ENCODE measurements at regions not wholly inside any gene's neighbourhood (a gene's known extent, or its start where the extent isn't known, plus 50 kb on each side); places are given as distances from the start of the nearest gene placed in this dataset.
A peak's percentile ranks its signal among the peaks of the same experiment; 100 is the strongest.

DNA sequence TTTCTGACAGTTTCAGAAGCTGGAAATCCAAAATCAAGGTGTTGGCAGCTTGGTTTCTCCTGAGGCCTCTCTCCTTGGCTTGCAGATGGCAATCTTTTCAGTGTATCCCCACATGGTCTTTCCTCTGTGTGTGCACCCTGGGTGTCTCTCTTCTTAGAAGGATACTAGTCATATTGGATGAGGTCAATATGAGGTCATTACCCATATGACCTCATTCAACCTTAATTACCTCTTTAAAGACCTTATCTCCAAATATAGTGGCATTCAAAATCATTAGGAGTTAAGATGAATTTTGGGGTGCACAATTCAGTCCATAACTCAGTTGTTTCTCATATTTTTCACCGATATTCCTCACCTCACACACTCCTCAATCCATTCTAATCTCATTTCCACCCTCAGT is 92.4 kb upstream of the TGM3 start:
- Histone ChIP-seq H3K4me3 (no peak overlapping the region), H3K4me1 (replicated peaks) (peaks cover 18% of the 10 kb centered on the region), H3K27me3 (replicated peaks) (no peaks in the 10 kb centered on the region), H3K27ac (no peak overlapping the region), H3K36me3 (no peaks in the 10 kb centered on the region), H3K9me3 (replicated peaks) (no peaks in the 10 kb centered on the region)
- no peak for DNase-seq (ENCODE audit: low read depth in 1 of 2, low spot score in 2 of 2)

DNA sequence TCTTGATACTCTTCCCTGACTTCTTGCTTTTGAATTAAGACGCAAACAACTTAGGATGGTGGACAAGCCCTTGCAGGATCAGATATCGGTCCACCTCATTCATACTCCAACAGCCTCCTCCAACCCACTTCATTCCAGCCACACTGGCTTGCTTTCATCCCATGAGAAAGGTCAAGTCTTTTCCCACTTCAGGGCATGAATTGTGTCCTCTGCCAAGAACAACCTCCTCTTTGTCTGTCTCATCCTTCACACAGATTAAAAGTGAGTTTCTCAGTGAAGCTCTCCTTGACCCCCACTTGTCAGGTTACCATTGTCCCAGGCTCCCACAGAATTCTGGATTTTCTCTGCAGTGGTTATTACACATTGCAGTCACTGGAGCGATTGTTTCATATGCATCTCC is 91.8 kb upstream of the TGM3 start:
- H3K4me3 ChIP-seq: no peak overlapping the region
- no peaks in the 10 kb centered on the region for H3K27me3 ChIP-seq (replicated peaks)
- H3K9me3 ChIP-seq (replicated peaks): no peaks in the 10 kb centered on the region
- H3K4me1 ChIP-seq (replicated peaks): peaks cover 18% of the 10 kb centered on the region
- no peaks in the 10 kb centered on the region for H3K36me3 ChIP-seq
- no peak for DNase-seq (ENCODE audit: low read depth in 1 of 2, low spot score in 2 of 2)
- no peak overlapping the region for H3K27ac ChIP-seq

DNA sequence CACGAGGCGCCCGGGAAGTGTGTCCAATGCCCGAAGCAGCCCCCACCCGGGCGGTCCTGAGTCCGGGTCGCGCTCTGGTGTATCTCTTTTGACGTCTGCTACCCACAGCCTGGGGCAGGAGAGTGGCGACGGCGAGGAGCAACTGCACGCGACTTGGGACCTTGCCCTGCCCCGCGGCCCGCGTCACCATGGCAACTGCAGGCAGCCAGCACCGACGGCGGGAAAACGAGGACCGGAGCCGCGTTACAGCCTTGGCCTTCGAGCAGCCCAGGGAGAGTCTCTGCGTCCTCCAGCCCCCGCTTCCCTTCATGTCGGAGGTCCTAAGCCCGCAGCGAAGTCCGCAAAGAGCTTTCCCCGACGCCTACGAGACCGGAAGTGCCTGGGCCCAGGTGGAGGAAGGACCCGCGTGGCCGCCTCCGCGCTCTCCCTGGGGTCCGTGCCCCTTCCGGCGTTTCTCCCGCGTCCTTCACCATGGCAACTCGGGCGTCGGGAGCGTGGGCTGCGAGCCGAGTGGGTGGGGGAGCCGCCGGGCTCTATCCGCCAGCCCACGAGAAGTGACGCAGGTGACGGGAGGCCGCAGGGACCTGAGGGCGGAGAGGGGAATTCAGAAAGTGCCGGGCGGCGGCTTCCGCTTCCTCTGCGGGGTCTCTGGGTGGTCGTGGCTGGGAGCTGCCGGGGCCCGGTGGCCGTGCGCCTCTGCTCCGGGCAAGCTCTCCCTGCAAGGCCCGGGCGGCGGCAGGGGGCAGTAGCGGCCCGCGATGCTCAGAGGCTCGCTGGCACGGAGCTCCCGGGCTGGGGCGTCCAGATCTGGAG is 88.6 kb upstream of the TGM3 start:
- Histone ChIP-seq H3K27ac (peak overlapping the region; percentile 6; the same call in 1 of the 2 replicates), H3K36me3 (no peaks in the 10 kb centered on the region), H3K27me3 (replicated peaks) (no peaks in the 10 kb centered on the region), H3K4me1 (replicated peaks) (peaks cover 25% of the 10 kb centered on the region), H3K4me3 (peak overlapping the region; percentile 46), H3K9me3 (replicated peaks) (no peaks in the 10 kb centered on the region)
- DNase-seq (ENCODE audit: low read depth in 1 of 2, low spot score in 2 of 2): peak; percentile 87 to 88

DNA sequence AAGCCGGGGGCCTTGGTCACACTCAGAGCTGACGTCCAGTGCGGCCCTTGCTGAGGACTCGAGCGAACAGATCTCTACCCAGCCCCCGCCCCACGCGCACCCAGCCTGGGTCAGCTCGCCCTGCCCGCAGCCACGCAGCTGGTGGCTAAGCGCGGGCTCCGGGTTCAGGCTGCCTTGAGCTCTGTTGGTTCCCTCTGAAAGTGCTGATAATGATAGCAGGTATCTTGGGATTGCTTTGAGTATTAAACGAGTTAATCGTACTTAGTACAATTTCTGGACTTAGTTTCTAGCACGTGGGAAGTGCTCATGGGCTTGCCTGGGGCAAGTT is 88.1 kb upstream of the TGM3 start:
- no peak for DNase-seq (ENCODE audit: low read depth in 1 of 2, low spot score in 2 of 2)
- Histone ChIP-seq H3K27ac (0 out of 2 replicates have a peak overlapping the region, but pooled peaks have one; percentile 14), H3K4me3 (peak overlapping the region; percentile 46), H3K4me1 (replicated peaks) (peaks cover 25% of the 10 kb centered on the region), H3K27me3 (replicated peaks) (no peaks in the 10 kb centered on the region), H3K36me3 (no peaks in the 10 kb centered on the region), H3K9me3 (replicated peaks) (no peaks in the 10 kb centered on the region)

DNA sequence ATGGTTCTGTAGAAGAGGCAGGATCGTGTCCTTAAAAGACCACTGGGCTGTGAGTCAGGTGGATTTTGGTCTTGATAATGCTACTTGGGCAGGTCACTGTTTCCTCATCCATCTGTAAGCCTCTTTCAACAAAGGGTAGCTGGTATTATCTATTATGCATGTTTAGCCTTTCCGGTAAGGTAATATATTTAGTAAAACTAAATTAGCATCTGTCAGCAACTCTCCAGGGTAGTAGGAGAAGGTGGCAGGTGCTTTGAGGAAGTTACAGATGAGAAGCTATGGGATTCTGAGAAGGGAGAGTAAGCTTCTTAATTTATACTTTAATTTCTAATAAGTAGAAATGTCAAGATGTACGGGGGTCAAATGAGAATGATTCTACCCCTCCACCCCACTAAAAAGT is 86.9 kb upstream of the TGM3 start:
- Histone ChIP-seq H3K27ac (no peak overlapping the region), H3K4me1 (replicated peaks) (peaks cover 25% of the 10 kb centered on the region), H3K27me3 (replicated peaks) (no peaks in the 10 kb centered on the region), H3K9me3 (replicated peaks) (no peaks in the 10 kb centered on the region), H3K4me3 (no peak overlapping the region), H3K36me3 (no peaks in the 10 kb centered on the region)
- no peak for DNase-seq (ENCODE audit: low read depth in 1 of 2, low spot score in 2 of 2)

DNA sequence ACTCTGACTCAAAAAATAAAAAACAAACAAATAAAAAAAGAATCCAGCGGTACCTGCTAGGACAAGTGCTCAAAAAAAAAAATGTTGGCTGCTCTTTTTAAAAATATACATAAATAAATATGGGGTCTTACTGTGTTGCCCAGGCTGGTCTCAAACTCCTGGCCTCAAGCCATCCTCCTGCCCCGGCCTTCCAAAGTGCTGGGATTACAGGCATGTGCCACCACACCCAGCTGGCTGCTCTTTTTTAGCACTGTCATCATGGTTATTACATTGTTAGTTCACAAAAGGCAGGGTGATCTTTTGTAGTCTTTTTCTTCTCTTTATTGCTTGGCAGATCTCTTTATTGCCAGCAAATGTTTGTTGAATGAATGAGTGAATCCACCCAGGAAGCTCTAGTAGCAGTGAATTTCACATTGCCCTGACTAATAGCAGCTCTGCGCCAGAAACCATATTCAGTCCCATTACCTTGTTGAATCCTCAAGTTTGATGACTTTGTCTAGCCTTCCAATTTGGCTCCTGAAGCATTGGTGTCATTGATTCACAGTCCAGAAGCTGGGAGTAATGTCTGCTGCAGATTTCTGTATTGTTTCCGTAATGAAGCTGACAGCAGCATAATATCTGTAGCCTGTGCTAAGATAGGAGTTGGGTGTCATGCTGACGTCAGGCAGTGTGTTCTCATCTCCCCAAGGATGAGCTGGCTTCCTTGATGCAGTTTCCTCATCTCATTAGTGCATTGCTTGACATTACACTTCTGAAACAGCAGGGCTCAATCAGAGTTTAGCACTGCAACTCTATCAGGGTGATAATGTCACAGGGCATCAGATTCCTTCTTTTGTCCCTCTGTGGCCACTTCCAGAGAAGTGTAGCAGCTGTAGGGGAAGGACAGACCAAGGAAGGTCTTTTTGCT is 84.9 kb upstream of the TGM3 start:
- DNase-seq (ENCODE audit: low read depth in 1 of 2, low spot score in 2 of 2): no peak
- Histone ChIP-seq H3K36me3 (no peaks in the 10 kb centered on the region), H3K27ac (no peak overlapping the region), H3K4me1 (replicated peaks) (peaks cover 25% of the 10 kb centered on the region), H3K4me3 (no peak overlapping the region), H3K9me3 (replicated peaks) (no peaks in the 10 kb centered on the region), H3K27me3 (replicated peaks) (no peaks in the 10 kb centered on the region)

DNA sequence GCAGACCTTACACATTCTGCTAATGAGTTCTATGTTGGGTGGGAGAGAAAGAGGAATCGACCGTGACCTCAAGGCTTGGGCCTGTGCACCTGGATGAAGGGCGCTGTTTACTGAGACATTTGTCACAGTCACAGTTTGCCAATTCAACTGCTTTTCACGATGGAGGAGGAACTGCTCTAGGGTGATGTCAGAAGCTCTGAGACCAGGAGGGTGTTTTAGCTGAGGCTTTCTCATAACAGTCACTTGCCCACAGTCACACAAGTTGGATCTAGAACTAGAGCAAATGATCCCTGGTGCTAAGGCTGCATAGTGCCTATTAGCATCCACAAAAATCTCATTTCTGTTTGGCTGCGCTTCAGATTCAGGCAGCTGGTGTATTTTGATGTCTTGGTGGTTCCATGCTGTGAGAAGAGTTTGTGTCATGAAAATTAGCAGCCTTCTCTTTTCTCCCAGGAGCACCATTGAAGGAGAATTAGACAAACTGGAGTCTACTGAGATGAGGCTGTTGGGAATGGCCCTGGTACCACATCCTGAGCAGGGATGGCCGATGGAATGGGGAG is 83.3 kb upstream of the TGM3 start:
- Histone ChIP-seq H3K27ac (no peak overlapping the region), H3K9me3 (replicated peaks) (no peaks in the 10 kb centered on the region), H3K4me3 (no peak overlapping the region), H3K27me3 (replicated peaks) (no peaks in the 10 kb centered on the region), H3K4me1 (replicated peaks) (peaks cover 14% of the 10 kb centered on the region), H3K36me3 (no peaks in the 10 kb centered on the region)
- no peak for DNase-seq (ENCODE audit: low read depth in 1 of 2, low spot score in 2 of 2)

DNA sequence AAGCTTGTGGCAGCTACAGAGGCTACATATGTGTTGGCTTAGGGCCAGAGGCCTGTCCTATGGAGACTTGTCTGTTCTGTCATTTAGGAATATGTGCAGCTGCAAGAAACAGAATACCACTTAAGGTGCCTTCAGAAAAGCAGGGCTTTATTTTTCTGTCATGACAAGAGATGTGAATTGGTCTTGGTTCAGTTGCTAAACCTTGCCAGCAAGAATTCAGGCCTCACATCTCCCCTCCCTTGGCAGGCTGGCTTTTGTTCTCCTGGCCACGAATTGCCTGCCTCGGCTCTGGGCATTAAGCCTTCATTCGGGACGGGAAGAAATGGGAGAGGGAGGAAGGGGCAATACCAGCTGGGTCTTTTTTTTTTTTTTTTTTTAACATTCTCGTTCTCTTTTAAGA is 82.4 kb upstream of the TGM3 start:
- no peak overlapping the region for H3K27ac ChIP-seq
- H3K36me3 ChIP-seq: no peaks in the 10 kb centered on the region
- no peaks in the 10 kb centered on the region for H3K9me3 ChIP-seq (replicated peaks)
- H3K4me1 ChIP-seq (replicated peaks): peaks cover 7% of the 10 kb centered on the region
- no peak overlapping the region for H3K4me3 ChIP-seq
- no peak for DNase-seq (ENCODE audit: low read depth in 1 of 2, low spot score in 2 of 2)
- no peaks in the 10 kb centered on the region for H3K27me3 ChIP-seq (replicated peaks)

DNA sequence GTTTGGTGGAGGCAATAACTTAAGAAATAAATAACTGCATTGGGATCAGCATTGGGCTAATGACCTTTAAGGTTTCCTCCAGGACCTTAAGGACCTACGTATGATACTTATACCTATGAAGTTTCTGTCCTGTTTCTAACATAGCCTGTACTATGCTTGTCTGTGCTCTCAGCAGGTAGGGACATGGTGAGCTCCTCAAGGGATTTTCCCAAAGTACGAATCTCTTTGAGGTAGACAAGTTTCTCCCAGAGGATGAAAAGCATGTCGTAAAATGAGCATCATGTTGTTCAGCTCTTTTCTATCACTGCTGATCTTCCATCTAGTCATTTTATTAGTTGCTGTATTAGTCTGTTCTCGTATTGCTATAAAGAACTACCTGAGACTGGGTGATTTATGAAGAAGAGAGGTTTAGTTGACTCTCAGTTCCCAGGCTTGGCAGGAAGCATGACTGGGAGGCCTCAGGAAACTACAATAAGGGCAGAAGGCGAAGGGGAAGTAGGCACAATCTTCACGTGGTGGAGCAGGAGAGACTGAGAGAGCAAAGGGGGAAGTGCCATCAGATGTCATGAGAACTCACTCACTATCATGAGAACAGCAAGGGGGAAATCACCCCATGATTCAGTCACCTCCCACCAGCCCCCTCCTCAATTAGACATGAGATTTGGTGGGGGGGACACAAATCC is 77.8 kb upstream of the TGM3 start:
- no peak overlapping the region for H3K4me3 ChIP-seq
- H3K4me1 ChIP-seq (replicated peaks): no peaks in the 10 kb centered on the region
- no peak overlapping the region for H3K27ac ChIP-seq
- DNase-seq (ENCODE audit: low read depth in 1 of 2, low spot score in 2 of 2): no peak
- H3K36me3 ChIP-seq: no peaks in the 10 kb centered on the region
- no peaks in the 10 kb centered on the region for H3K9me3 ChIP-seq (replicated peaks)
- H3K27me3 ChIP-seq (replicated peaks): no peaks in the 10 kb centered on the region

DNA sequence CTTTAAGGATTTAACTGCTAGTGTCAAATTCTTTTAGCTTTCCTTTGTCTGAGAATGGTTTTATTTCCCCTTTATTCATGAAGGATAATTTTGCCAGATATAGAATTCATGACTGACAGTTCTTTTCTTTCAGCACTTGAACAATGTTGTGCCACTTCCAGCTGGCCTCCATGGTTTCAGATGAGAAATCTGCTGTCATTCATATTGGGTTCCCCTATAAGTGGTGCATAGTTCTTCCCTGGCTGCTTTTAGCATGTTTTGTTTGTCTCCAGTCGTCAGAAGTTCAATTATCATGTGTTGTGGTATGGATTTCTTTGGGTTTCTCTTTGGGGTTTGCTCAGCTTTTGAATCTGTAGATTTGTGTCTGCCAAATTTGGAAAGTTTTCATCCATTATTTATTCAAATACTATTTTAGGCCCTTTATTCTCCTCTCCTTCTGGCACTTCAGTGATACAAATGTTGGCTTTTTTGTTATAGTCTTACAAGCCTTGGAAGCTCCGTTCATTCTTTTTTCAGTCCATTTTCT is 76.3 kb upstream of the TGM3 start:
- Histone ChIP-seq H3K9me3 (replicated peaks) (no peaks in the 10 kb centered on the region), H3K27me3 (replicated peaks) (no peaks in the 10 kb centered on the region), H3K4me1 (replicated peaks) (no peaks in the 10 kb centered on the region), H3K36me3 (no peaks in the 10 kb centered on the region), H3K4me3 (no peak overlapping the region), H3K27ac (no peak overlapping the region)
- DNase-seq (ENCODE audit: low read depth in 1 of 2, low spot score in 2 of 2): no peak

DNA sequence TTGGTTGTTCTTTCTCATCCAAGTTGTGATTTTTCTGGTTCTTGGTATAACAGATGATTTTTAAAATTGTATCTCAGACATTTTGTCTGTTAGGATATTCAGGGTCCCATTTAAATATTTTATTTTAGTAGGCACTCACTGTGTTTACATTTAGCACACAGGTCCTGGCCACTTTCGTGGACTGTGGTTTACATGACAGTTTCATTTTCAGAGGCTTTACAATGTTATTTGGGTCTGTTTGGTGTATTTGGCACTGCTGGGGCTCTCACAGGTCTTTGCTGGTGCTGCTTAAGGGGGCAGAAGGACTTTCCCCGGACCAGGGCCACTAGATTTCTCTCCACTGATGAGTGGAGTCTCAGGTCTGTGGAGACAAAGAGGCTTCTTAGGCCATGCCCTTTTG is 75.5 kb upstream of the TGM3 start:
- Histone ChIP-seq H3K27ac (no peak overlapping the region), H3K36me3 (no peaks in the 10 kb centered on the region), H3K4me3 (no peak overlapping the region), H3K4me1 (replicated peaks) (no peaks in the 10 kb centered on the region), H3K27me3 (replicated peaks) (no peaks in the 10 kb centered on the region), H3K9me3 (replicated peaks) (no peaks in the 10 kb centered on the region)
- DNase-seq (ENCODE audit: low read depth in 1 of 2, low spot score in 2 of 2): no peak

DNA sequence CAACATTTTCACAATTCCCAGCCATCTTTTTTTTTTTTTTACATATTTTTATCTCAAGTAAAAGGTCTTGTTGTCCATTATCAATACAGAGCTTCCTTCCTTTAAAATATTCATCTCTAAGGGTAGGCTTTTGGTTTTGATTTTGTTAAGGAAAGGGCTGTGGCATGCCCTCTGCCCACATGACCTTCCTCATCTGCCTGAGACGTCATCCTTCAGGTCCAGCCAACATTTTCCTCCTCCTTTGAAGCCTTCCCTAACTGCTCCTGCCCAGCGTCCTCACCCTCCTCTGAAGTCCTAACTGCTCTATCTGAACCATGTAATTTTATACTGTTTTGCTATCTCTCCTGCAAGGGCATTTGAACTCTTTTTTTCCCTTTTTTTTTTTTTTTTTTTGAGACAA is 73.9 kb upstream of the TGM3 start:
- H3K27ac ChIP-seq: no peak overlapping the region
- H3K9me3 ChIP-seq (replicated peaks): no peaks in the 10 kb centered on the region
- no peaks in the 10 kb centered on the region for H3K4me1 ChIP-seq (replicated peaks)
- no peaks in the 10 kb centered on the region for H3K27me3 ChIP-seq (replicated peaks)
- no peak for DNase-seq (ENCODE audit: low read depth in 1 of 2, low spot score in 2 of 2)
- no peaks in the 10 kb centered on the region for H3K36me3 ChIP-seq
- H3K4me3 ChIP-seq: no peak overlapping the region

DNA sequence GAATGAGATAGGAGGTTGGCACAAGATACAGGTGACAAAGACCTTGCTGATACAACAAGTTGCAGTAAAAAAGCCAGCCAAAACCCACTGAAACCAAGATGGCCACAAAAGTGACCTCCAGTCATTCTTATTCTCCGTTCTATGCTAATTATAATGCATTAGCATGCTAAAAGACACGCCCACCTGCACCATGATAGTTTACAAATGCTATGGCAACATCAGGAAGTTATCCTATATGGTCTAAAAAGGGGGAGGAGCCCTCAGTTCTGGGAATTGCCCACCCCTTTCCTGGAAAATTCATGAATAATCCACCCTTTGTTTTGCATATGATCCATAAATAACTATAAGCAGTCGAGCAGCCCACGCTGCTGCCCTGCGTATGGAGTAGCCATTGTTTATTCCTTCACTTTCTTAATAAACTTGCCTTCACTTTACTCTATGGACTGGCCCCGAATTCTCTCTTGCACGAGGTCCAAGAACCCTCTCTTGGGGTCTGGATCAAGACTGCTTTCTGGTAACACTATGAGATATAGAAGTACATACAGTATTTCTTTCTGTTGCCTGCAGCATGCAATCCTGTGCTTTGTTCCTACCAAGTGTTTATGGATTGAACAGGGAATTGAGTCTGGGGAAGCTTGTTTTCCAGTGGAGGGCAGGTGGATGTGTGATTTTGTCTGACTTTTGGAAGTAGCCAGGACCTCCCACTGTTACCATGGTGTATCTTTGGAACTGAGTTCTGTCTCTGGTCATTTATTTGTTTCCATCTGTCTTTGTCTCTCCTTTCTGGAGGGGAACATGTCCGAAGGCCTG is 72.0 kb upstream of the TGM3 start:
- no peak for DNase-seq (ENCODE audit: low read depth in 1 of 2, low spot score in 2 of 2)
- Histone ChIP-seq H3K36me3 (no peaks in the 10 kb centered on the region), H3K27me3 (replicated peaks) (no peaks in the 10 kb centered on the region), H3K27ac (no peak overlapping the region), H3K4me1 (replicated peaks) (0 out of 2 replicates have a peak, but pooled peaks cover 3% of the 10 kb centered on the region), H3K4me3 (no peak overlapping the region), H3K9me3 (replicated peaks) (no peaks in the 10 kb centered on the region)
